ENCODE measurements at regions not wholly inside any gene's neighbourhood (a gene's known extent, or its start where the extent isn't known, plus 50 kb on each side); places are given as distances from the start of the nearest gene placed in this dataset.

GRCh38 chr2:59021786-59022185 lies 780.7 kb upstream of the FANCL start:
- no peak overlapping the region for H3K4me3 ChIP-seq (replicated peaks; ENCODE audit: insufficient read depth, low read length)
- DNase-seq (ENCODE audit: low read depth in 1 of 2, low spot score in 1 of 2) = no peak
- TF ChIP-seq GABPA (IDR thresholded peaks at IDR 0.05; ENCODE audit: low read depth) = no peak
- no peak for TF ChIP-seq REST (IDR thresholded peaks at IDR 0.05; ENCODE audit: insufficient replicate concordance, low read depth)
- no peak for TF ChIP-seq SPI1 (IDR thresholded peaks at IDR 0.05; ENCODE audit: borderline replicate concordance, low read depth)
- TF ChIP-seq POLR2AphosphoS5 (IDR thresholded peaks at IDR 0.05; ENCODE audit: low read depth) = no peak
- no peak for TF ChIP-seq CTCF (IDR thresholded peaks at IDR 0.05; ENCODE audit: insufficient read depth, low read length)
- peaks cover 2% of the 10 kb centered on the region for H3K27me3 ChIP-seq (ENCODE audit: insufficient read depth, poor library complexity, severe bottlenecking)
- no peak overlapping the region for H3K27ac ChIP-seq (replicated peaks)

GRCh38 chr2:59019566-59020159 lies 778.5 kb upstream of the FANCL start:
- peaks cover 2% of the 10 kb centered on the region for H3K27me3 ChIP-seq (ENCODE audit: insufficient read depth, poor library complexity, severe bottlenecking)
- H3K27ac ChIP-seq (replicated peaks) = no peak overlapping the region
- no peak overlapping the region for H3K4me3 ChIP-seq (replicated peaks; ENCODE audit: insufficient read depth, low read length)
- DNase-seq (ENCODE audit: low read depth in 1 of 2, low spot score in 1 of 2) = no peak
- TF ChIP-seq SPI1 (IDR thresholded peaks at IDR 0.05; ENCODE audit: borderline replicate concordance, low read depth) (no peak), CTCF (IDR thresholded peaks at IDR 0.05; ENCODE audit: insufficient read depth, low read length) (no peak), REST (IDR thresholded peaks at IDR 0.05; ENCODE audit: insufficient replicate concordance, low read depth) (no peak), GABPA (IDR thresholded peaks at IDR 0.05; ENCODE audit: low read depth) (no peak), POLR2AphosphoS5 (IDR thresholded peaks at IDR 0.05; ENCODE audit: low read depth) (no peak)

- Histone ChIP-seq H3K4me3 (replicated peaks; ENCODE audit: insufficient read depth, low read length) (no peak overlapping the region), H3K27me3 (ENCODE audit: insufficient read depth, poor library complexity, severe bottlenecking) (peaks cover 2% of the 10 kb centered on the region), H3K27ac (replicated peaks) (no peak overlapping the region)
- DNase-seq (ENCODE audit: low read depth in 1 of 2, low spot score in 1 of 2) = no peak
- TF ChIP-seq SPI1 (IDR thresholded peaks at IDR 0.05; ENCODE audit: borderline replicate concordance, low read depth) (no peak), POLR2AphosphoS5 (IDR thresholded peaks at IDR 0.05; ENCODE audit: low read depth) (no peak), REST (IDR thresholded peaks at IDR 0.05; ENCODE audit: insufficient replicate concordance, low read depth) (no peak), GABPA (IDR thresholded peaks at IDR 0.05; ENCODE audit: low read depth) (no peak), CTCF (IDR thresholded peaks at IDR 0.05; ENCODE audit: insufficient read depth, low read length) (no peak)
These were observed 777.6 kb upstream of the FANCL start for GRCh38 chr2:59018737-59019136.

Measured in HL-60 (cell line).